ENCODE measurements at regions not wholly inside any gene's neighbourhood (a gene's known extent, or its start where the extent isn't known, plus 50 kb on each side); places are given as distances from the start of the nearest gene placed in this dataset.

GRCh38 chr18:77733292-77733903, 483.8 kb downstream of the GALR1 start:
- no peaks in the 10 kb centered on the region for H3K9me3 ChIP-seq
- no peaks in the 10 kb centered on the region for H3K36me3 Mint-ChIP-seq
- CTCF ChIA-PET: no interaction called here
- no peak overlapping the region for H3K4me3 Mint-ChIP-seq
- no peak for DNase-seq
- peaks cover 8 to 17% of the 10 kb centered on the region in 2 donors for H3K27me3 Mint-ChIP-seq
- no peaks in the 10 kb centered on the region for H3K9me3 Mint-ChIP-seq
- no peaks in the 10 kb centered on the region for H3K36me3 ChIP-seq (ENCODE audit: control insufficient read depth in 2 of 2, extremely low read depth in 1 of 2, insufficient read depth in 1 of 2, low read length in 1 of 2)
- no peak overlapping the region for H3K4me3 ChIP-seq (ENCODE audit: control insufficient read depth in 1 of 2, extremely low read depth in 1 of 2, low read length in 1 of 2)
- no peak overlapping the region for H3K27ac ChIP-seq (ENCODE audit: low read length)
- ATAC-seq (replicated peaks in 1 of 4): no peak
- H3K27me3 ChIP-seq (replicated peaks in 1 of 2; ENCODE audit: control insufficient read depth in 2 of 2, extremely low read depth in 1 of 2, insufficient read depth in 2 of 2, low read length in 1 of 2): no peaks in the 10 kb centered on the region
- 82% methylated on average over 7 of the region's 19 CpGs for WGBS (ENCODE audit: insufficient coverage)
- POLR2A ChIA-PET: no interaction called here
- no peak overlapping the region for H3K27ac Mint-ChIP-seq
- H3K4me1 ChIP-seq (ENCODE audit: control insufficient read depth in 1 of 2, extremely low read depth in 1 of 2, insufficient read depth in 2 of 2, low read length in 2 of 2): no peaks in the 10 kb centered on the region
- no peaks in the 10 kb centered on the region for H3K4me1 Mint-ChIP-seq

DNA sequence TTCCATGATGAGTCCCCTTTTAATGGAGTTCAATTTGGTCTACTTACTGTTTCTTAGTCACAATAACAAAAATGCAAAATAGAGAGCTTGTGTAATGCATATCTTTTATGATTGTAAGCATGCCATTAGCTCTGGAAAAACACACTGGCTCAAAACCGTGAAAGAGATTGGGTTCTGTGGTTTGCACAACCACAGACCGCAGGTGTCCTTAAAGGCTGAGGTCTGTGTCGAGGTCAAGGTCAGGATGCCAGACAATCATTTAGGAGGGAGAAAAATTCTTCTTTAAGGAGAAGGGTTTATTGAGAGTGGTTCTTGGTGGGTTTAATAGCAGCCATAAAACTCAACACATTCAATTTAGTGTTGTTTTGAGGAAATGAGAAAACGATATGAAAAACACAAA, 487.2 kb downstream of the GALR1 start:
- ChIA-PET CTCF (no interaction called here), POLR2A (no interaction called here)
- H3K27me3 ChIP-seq (replicated peaks in 1 of 2; ENCODE audit: control insufficient read depth in 2 of 2, extremely low read depth in 1 of 2, insufficient read depth in 2 of 2, low read length in 1 of 2): no peaks in the 10 kb centered on the region
- no peak overlapping the region for H3K27ac Mint-ChIP-seq
- no peak overlapping the region for H3K4me3 Mint-ChIP-seq
- no peak overlapping the region for H3K27ac ChIP-seq (ENCODE audit: low read length)
- H3K27me3 Mint-ChIP-seq: peaks cover 10 to 24% of the 10 kb centered on the region in 2 donors
- no peak for DNase-seq
- WGBS (ENCODE audit: insufficient coverage): no CpG with 5 or more reads among the region's 4 CpGs
- no peak for ATAC-seq (replicated peaks in 1 of 4)
- no peaks in the 10 kb centered on the region for H3K36me3 ChIP-seq (ENCODE audit: control insufficient read depth in 2 of 2, extremely low read depth in 1 of 2, insufficient read depth in 1 of 2, low read length in 1 of 2)
- no peaks in the 10 kb centered on the region for H3K4me1 Mint-ChIP-seq
- H3K36me3 Mint-ChIP-seq: no peaks in the 10 kb centered on the region
- no peak overlapping the region for H3K4me3 ChIP-seq (ENCODE audit: control insufficient read depth in 1 of 2, extremely low read depth in 1 of 2, low read length in 1 of 2)
- no peaks in the 10 kb centered on the region for H3K9me3 Mint-ChIP-seq
- no peaks in the 10 kb centered on the region for H3K9me3 ChIP-seq
- no peaks in the 10 kb centered on the region for H3K4me1 ChIP-seq (ENCODE audit: control insufficient read depth in 1 of 2, extremely low read depth in 1 of 2, insufficient read depth in 2 of 2, low read length in 2 of 2)

GRCh38 chr18:77737405-77737804, 487.8 kb downstream of the GALR1 start:
- no peaks in the 10 kb centered on the region for H3K9me3 Mint-ChIP-seq
- H3K4me3 Mint-ChIP-seq: no peak overlapping the region
- 83% methylated on average over 6 of the region's 7 CpGs for WGBS (ENCODE audit: insufficient coverage)
- ChIA-PET CTCF (no interaction called here), POLR2A (no interaction called here)
- no peak overlapping the region for H3K27ac ChIP-seq (ENCODE audit: low read length)
- no peak overlapping the region for H3K27ac Mint-ChIP-seq
- no peaks in the 10 kb centered on the region for H3K4me1 ChIP-seq (ENCODE audit: control insufficient read depth in 1 of 2, extremely low read depth in 1 of 2, insufficient read depth in 2 of 2, low read length in 2 of 2)
- DNase-seq: no peak
- peaks cover 10 to 24% of the 10 kb centered on the region in 2 donors for H3K27me3 Mint-ChIP-seq
- no peaks in the 10 kb centered on the region for H3K9me3 ChIP-seq
- H3K36me3 ChIP-seq (ENCODE audit: control insufficient read depth in 2 of 2, extremely low read depth in 1 of 2, insufficient read depth in 1 of 2, low read length in 1 of 2): no peaks in the 10 kb centered on the region
- H3K4me1 Mint-ChIP-seq: no peaks in the 10 kb centered on the region
- H3K27me3 ChIP-seq (replicated peaks in 1 of 2; ENCODE audit: control insufficient read depth in 2 of 2, extremely low read depth in 1 of 2, insufficient read depth in 2 of 2, low read length in 1 of 2): no peaks in the 10 kb centered on the region
- no peaks in the 10 kb centered on the region for H3K36me3 Mint-ChIP-seq
- no peak overlapping the region for H3K4me3 ChIP-seq (ENCODE audit: control insufficient read depth in 1 of 2, extremely low read depth in 1 of 2, low read length in 1 of 2)
- no peak for ATAC-seq (replicated peaks in 1 of 4)

GRCh38 chr18:77749089-77749488, 499.4 kb downstream of the GALR1 start:
- no peak for ATAC-seq (replicated peaks in 1 of 4)
- peaks cover 8 to 23% of the 10 kb centered on the region in 2 donors for H3K27me3 Mint-ChIP-seq
- H3K9me3 ChIP-seq: no peaks in the 10 kb centered on the region
- H3K36me3 ChIP-seq (ENCODE audit: control insufficient read depth in 2 of 2, extremely low read depth in 1 of 2, insufficient read depth in 1 of 2, low read length in 1 of 2): no peaks in the 10 kb centered on the region
- ChIA-PET CTCF (no interaction called here), POLR2A (no interaction called here)
- no peaks in the 10 kb centered on the region for H3K9me3 Mint-ChIP-seq
- no peak overlapping the region for H3K27ac ChIP-seq (ENCODE audit: low read length)
- no peak overlapping the region for H3K4me3 ChIP-seq (ENCODE audit: control insufficient read depth in 1 of 2, extremely low read depth in 1 of 2, low read length in 1 of 2)
- WGBS (ENCODE audit: insufficient coverage): no CpG with 5 or more reads among the region's 6 CpGs
- no peak overlapping the region for H3K27ac Mint-ChIP-seq
- no peaks in the 10 kb centered on the region for H3K36me3 Mint-ChIP-seq
- H3K4me3 Mint-ChIP-seq: no peak overlapping the region
- H3K27me3 ChIP-seq (replicated peaks in 1 of 2; ENCODE audit: control insufficient read depth in 2 of 2, extremely low read depth in 1 of 2, insufficient read depth in 2 of 2, low read length in 1 of 2): no peaks in the 10 kb centered on the region
- H3K4me1 Mint-ChIP-seq: no peaks in the 10 kb centered on the region
- no peak for DNase-seq
- H3K4me1 ChIP-seq (ENCODE audit: control insufficient read depth in 1 of 2, extremely low read depth in 1 of 2, insufficient read depth in 2 of 2, low read length in 2 of 2): no peaks in the 10 kb centered on the region

GRCh38 chr18:77750006-77750405, 500.4 kb downstream of the GALR1 start:
- ATAC-seq (replicated peaks in 1 of 4) (no peak), DNase-seq (no peak)
- no peak overlapping the region for H3K27ac ChIP-seq (ENCODE audit: low read length)
- 61% methylated on average over 2 of the region's 7 CpGs for whole genome bisulfite sequencing (ENCODE audit: insufficient coverage)
- Mint-ChIP-seq H3K27ac (no peak overlapping the region), H3K36me3 (no peaks in the 10 kb centered on the region), H3K9me3 (no peaks in the 10 kb centered on the region), H3K4me3 (no peak overlapping the region), H3K4me1 (no peaks in the 10 kb centered on the region), H3K27me3 (peaks cover 12 to 24% of the 10 kb centered on the region in 2 donors)
- no peaks in the 10 kb centered on the region for H3K9me3 ChIP-seq
- no peaks in the 10 kb centered on the region for H3K27me3 ChIP-seq (replicated peaks in 1 of 2; ENCODE audit: control insufficient read depth in 2 of 2, extremely low read depth in 1 of 2, insufficient read depth in 2 of 2, low read length in 1 of 2)
- CTCF ChIA-PET: no interaction called here
- POLR2A ChIA-PET: no interaction called here
- no peaks in the 10 kb centered on the region for H3K4me1 ChIP-seq (ENCODE audit: control insufficient read depth in 1 of 2, extremely low read depth in 1 of 2, insufficient read depth in 2 of 2, low read length in 2 of 2)
- H3K4me3 ChIP-seq (ENCODE audit: control insufficient read depth in 1 of 2, extremely low read depth in 1 of 2, low read length in 1 of 2): no peak overlapping the region
- H3K36me3 ChIP-seq (ENCODE audit: control insufficient read depth in 2 of 2, extremely low read depth in 1 of 2, insufficient read depth in 1 of 2, low read length in 1 of 2): no peaks in the 10 kb centered on the region

GRCh38 chr18:77754475-77755044, 504.9 kb downstream of the GALR1 start:
- no peak overlapping the region for H3K4me3 ChIP-seq (ENCODE audit: control insufficient read depth in 1 of 2, extremely low read depth in 1 of 2, low read length in 1 of 2)
- no peaks in the 10 kb centered on the region for H3K9me3 ChIP-seq
- Mint-ChIP-seq H3K4me1 (no peaks in the 10 kb centered on the region), H3K4me3 (no peak overlapping the region), H3K36me3 (no peaks in the 10 kb centered on the region), H3K9me3 (peaks cover 0 to 4% (median 0%) of the 10 kb centered on the region in 3 donors), H3K27me3 (peaks cover 14 to 20% of the 10 kb centered on the region in 2 donors), H3K27ac (no peak overlapping the region)
- POLR2A ChIA-PET: no interaction called here
- H3K27me3 ChIP-seq (replicated peaks in 1 of 2; ENCODE audit: control insufficient read depth in 2 of 2, extremely low read depth in 1 of 2, insufficient read depth in 2 of 2, low read length in 1 of 2): no peaks in the 10 kb centered on the region
- no peak for DNase-seq
- ATAC-seq (replicated peaks in 1 of 4): no peak
- no peaks in the 10 kb centered on the region for H3K36me3 ChIP-seq (ENCODE audit: control insufficient read depth in 2 of 2, extremely low read depth in 1 of 2, insufficient read depth in 1 of 2, low read length in 1 of 2)
- no peaks in the 10 kb centered on the region for H3K4me1 ChIP-seq (ENCODE audit: control insufficient read depth in 1 of 2, extremely low read depth in 1 of 2, insufficient read depth in 2 of 2, low read length in 2 of 2)
- no peak overlapping the region for H3K27ac ChIP-seq (ENCODE audit: low read length)
- WGBS (ENCODE audit: insufficient coverage): 34% methylated on average over 5 of the region's 7 CpGs
- CTCF ChIA-PET: interaction anchor here in 1 of 2 donors (0.6 kb wide), 1 partner anchor 951 kb away, joined by 3 read pairs; no protein-coding TSS in a partner anchor
